DOHH2 (cell line): ENCODE measurements at regions not wholly inside any gene's neighbourhood (a gene's known extent, or its start where the extent isn't known, plus 50 kb on each side); places are given as distances from the start of the nearest gene placed in this dataset.

ENCODE experiments used
- EZH2phosphoT487 ChIP-seq: fragments of 200-600 bp; sonication (generic); IDR thresholded peaks from 2 replicates; pipeline ENCODE4 v1.6.1; 2017; ENCODE audit warnings: borderline replicate concordance, mild to moderate bottlenecking, antibody characterized with exemption, low read length, moderate library complexity, mixed read lengths
- TF ChIP-seq, protein P1 (sequence below): fragments of 200-600 bp; sonication (generic); IDR thresholded peaks from one replicate; pipeline ENCODE4 v1.5.1; 2014; ENCODE audit warnings: antibody characterized with exemption, mild to moderate bottlenecking, low read depth, low read length; ENCODE audit not compliant: poor library complexity, severe bottlenecking

DNA sequence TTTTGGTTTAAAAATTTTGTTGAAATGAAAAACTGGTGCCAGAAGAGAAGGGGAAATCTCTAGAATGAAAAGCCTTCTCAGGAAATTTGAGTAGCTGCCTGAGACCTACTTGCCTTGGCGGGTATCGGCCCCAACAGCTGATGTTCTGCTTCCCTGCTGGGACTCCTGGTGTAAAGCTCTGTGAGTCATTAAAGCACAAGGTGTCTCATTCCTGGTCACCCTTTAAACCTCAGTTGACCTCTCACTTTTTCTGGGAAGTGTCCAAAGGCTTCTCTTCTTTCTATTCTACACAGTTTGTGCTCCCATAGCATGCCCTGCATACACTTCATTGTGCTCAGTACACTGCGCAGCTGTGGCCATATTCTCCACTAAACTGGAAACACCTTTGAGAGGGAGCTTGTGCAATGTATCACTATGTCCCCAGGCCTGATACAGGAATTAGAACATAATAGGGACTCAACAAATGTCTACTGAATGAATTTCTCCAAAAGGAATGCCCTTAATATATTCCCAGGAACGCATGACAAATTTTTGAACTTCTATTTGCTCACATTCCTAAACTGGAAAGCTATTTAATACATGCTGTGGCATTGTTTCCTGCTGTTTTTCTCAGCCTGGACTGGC is 303.9 kb downstream of the SDHAF3 start:
- TF ChIP-seq, protein P1, sequence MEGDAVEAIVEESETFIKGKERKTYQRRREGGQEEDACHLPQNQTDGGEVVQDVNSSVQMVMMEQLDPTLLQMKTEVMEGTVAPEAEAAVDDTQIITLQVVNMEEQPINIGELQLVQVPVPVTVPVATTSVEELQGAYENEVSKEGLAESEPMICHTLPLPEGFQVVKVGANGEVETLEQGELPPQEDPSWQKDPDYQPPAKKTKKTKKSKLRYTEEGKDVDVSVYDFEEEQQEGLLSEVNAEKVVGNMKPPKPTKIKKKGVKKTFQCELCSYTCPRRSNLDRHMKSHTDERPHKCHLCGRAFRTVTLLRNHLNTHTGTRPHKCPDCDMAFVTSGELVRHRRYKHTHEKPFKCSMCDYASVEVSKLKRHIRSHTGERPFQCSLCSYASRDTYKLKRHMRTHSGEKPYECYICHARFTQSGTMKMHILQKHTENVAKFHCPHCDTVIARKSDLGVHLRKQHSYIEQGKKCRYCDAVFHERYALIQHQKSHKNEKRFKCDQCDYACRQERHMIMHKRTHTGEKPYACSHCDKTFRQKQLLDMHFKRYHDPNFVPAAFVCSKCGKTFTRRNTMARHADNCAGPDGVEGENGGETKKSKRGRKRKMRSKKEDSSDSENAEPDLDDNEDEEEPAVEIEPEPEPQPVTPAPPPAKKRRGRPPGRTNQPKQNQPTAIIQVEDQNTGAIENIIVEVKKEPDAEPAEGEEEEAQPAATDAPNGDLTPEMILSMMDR = no peak
- TF ChIP-seq EZH2phosphoT487 = no peak
